ENCODE measurements at regions not wholly inside any gene's neighbourhood (a gene's known extent, or its start where the extent isn't known, plus 50 kb on each side); places are given as distances from the start of the nearest gene placed in this dataset.

DNA sequence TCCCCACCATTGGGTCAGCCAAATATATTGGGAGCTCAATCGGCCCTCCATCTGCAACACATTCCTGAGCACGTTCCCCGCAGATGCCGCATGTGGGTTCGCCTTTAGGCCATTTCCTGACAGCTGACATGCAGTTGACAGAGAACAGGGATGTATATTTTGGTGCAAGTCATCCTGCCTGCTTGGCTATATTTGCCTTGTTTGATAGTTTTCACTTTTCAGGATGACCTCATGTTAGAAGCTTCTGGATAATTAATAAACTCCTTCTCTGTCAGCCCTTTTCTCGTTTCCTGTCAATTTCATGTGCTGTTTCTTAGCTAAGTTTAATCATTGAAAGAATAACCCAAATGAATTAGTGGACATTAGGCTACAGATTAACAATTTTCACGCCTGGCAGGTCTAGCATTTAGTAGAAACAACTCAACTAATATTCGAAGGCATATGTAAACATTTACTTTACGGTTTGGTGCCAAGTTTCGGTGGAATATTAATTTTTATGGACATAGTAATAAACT is 105.8 kb upstream of the SLC5A12 start:
- in situ Hi-C loops (cut with MboI) (no loop called here), intact Hi-C loops (cut with micrococcal nuclease; ENCODE audit: unreplicated experiment) (no loop called here)
- ChIA-PET POLR2A (no interaction called here), CTCF (interaction anchor here (0.7 kb wide), 1 partner anchor 201 kb away, joined by 3 read pairs; no protein-coding TSS in a partner anchor), SMC1A (ENCODE audit: uncharacterized antibody, unreplicated experiment) (no interaction called here), RAD21 (ENCODE audit: unreplicated experiment) (no interaction called here)
- Histone ChIP-seq H2AFZ (ENCODE audit: control insufficient read depth, low read depth, low read length) (no peak overlapping the region), H3K4me2 (ENCODE audit: control insufficient read depth, insufficient read depth) (no peak overlapping the region), H4K20me1 (ENCODE audit: control insufficient read depth, insufficient read depth) (no peaks in the 10 kb centered on the region), H3K9me3 (replicated peaks; ENCODE audit: control insufficient read depth, insufficient read depth, low read length) (peaks cover 4% of the 10 kb centered on the region; the same call in 1 of the 3 replicates), H3K79me2 (ENCODE audit: control insufficient read depth, insufficient read depth, low read length) (no peaks in the 10 kb centered on the region), H3K9ac (ENCODE audit: control insufficient read depth, insufficient read depth, low read length) (no peak overlapping the region), H3K27ac (ENCODE audit: control insufficient read depth, insufficient read depth) (no peak overlapping the region), H3K4me1 (ENCODE audit: control insufficient read depth, insufficient read depth, low read length) (no peaks in the 10 kb centered on the region), H3K27me3 (replicated peaks in 1 of 2; ENCODE audit: control insufficient read depth in 2 of 2, insufficient read depth in 2 of 2, low read length in 1 of 2) (no peaks in the 10 kb centered on the region), H3K4me3 (no peak overlapping the region), H3K36me3 (ENCODE audit: control insufficient read depth in 2 of 2, insufficient read depth in 2 of 2, low read length in 1 of 2) (no peaks in the 10 kb centered on the region)
- no peak for FAIRE-seq
- no peak for DNase-seq (ENCODE audit: low read depth, low spot score)
- 38% methylated on average over 10 of the region's 10 CpGs for WGBS (ENCODE audit: insufficient coverage, insufficient replicate concordance, low lambda C conversion rate, missing lambda C conversion rate)
- BruUV-seq (replicated peaks) = no TSS peak
- TF ChIP-seq YY1 (IDR thresholded peaks at IDR 0.05; ENCODE audit: low read depth, low read length) (no peak), MYC (IDR thresholded peaks at IDR 0.05; ENCODE audit: insufficient read depth, insufficient read length, insufficient replicate concordance, low read length, severe bottlenecking) (no peak), MYB (IDR thresholded peaks at IDR 0.05; ENCODE audit: borderline replicate concordance, low read depth, low read length) (no peak), TARDBP (IDR thresholded peaks at IDR 0.05; ENCODE audit: borderline replicate concordance) (no peak), ELK1 (IDR thresholded peaks at IDR 0.05; ENCODE audit: low read depth, low read length) (no peak), YBX1 (IDR thresholded peaks at IDR 0.05) (no peak), TAF1 (IDR thresholded peaks at IDR 0.05; ENCODE audit: borderline replicate concordance, low read depth, low read length) (no peak), SKIL (IDR thresholded peaks at IDR 0.05; ENCODE audit: low read depth, poor library complexity, severe bottlenecking) (no peak)
- TF ChIP-seq, protein P1, sequence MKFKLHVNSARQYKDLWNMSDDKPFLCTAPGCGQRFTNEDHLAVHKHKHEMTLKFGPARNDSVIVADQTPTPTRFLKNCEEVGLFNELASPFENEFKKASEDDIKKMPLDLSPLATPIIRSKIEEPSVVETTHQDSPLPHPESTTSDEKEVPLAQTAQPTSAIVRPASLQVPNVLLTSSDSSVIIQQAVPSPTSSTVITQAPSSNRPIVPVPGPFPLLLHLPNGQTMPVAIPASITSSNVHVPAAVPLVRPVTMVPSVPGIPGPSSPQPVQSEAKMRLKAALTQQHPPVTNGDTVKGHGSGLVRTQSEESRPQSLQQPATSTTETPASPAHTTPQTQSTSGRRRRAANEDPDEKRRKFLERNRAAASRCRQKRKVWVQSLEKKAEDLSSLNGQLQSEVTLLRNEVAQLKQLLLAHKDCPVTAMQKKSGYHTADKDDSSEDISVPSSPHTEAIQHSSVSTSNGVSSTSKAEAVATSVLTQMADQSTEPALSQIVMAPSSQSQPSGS (IDR thresholded peaks at IDR 0.05; ENCODE audit: low read length) = no peak
- ATAC-seq = no peak; the same call in 1 of the 3 replicates

All from GM12878 (cell line).